Putamen (tissue), 1 donor: ENCODE measurements at regions not wholly inside any gene's neighbourhood (a gene's known extent, or its start where the extent isn't known, plus 50 kb on each side); places are given as distances from the start of the nearest gene placed in this dataset.
A peak's percentile ranks its signal among the peaks of the same experiment; 100 is the strongest.

ENCODE experiments used
- DNase-seq: peaks from one replicate; pipeline ENCODE4 v3.0.0-alpha.2; 2016; ENCODE audit warnings: low spot score

GRCh38 chr6:97591955-97592354 lies 308.9 kb upstream of the MMS22L start:
- no peak for DNase-seq

- peak; percentile 29 for DNase-seq
Observed at GRCh38 chr6:97594844-97595243, 311.8 kb upstream of the MMS22L start.

GRCh38 chr6:97621111-97621510 lies 338.1 kb upstream of the MMS22L start:
- DNase-seq = no peak

GRCh38 chr6:97626671-97627441 lies 343.8 kb upstream of the MMS22L start:
- peak; percentile 49 for DNase-seq

- no peak for DNase-seq
Observed at GRCh38 chr6:97629180-97629579, 346.2 kb upstream of the MMS22L start.

GRCh38 chr6:97630604-97631003 lies 347.6 kb upstream of the MMS22L start:
- DNase-seq = no peak

- DNase-seq = no peak
Observed at GRCh38 chr6:97632341-97632740, 349.3 kb upstream of the MMS22L start.

GRCh38 chr6:97639702-97640101 lies 356.7 kb upstream of the MMS22L start:
- DNase-seq = no peak

GRCh38 chr6:97644353-97644752 lies 361.3 kb upstream of the MMS22L start:
- DNase-seq = no peak

- no peak for DNase-seq
Observed at GRCh38 chr6:97645757-97646156, 362.7 kb upstream of the MMS22L start.

GRCh38 chr6:97653076-97653475 lies 370.1 kb upstream of the MMS22L start:
- DNase-seq = no peak

GRCh38 chr6:97653517-97653916 lies 370.5 kb upstream of the MMS22L start:
- DNase-seq = no peak

GRCh38 chr6:97654674-97655073 lies 371.7 kb upstream of the MMS22L start:
- no peak for DNase-seq

GRCh38 chr6:97656236-97656635 lies 373.2 kb upstream of the MMS22L start:
- no peak for DNase-seq

GRCh38 chr6:97656706-97657350 lies 373.8 kb upstream of the MMS22L start:
- no peak for DNase-seq

GRCh38 chr6:97658090-97658489 lies 375.1 kb upstream of the MMS22L start:
- DNase-seq = no peak

GRCh38 chr6:97663252-97663651 lies 380.2 kb upstream of the MMS22L start:
- DNase-seq = no peak

- no peak for DNase-seq
Observed at GRCh38 chr6:97665446-97665845, 382.4 kb upstream of the MMS22L start.

GRCh38 chr6:97666889-97667288 lies 383.9 kb upstream of the MMS22L start:
- DNase-seq = no peak

GRCh38 chr6:97668716-97669115 lies 385.7 kb upstream of the MMS22L start:
- DNase-seq = peak; percentile 60

- DNase-seq = peak; percentile 85
Observed at GRCh38 chr6:97669191-97670031, 386.4 kb upstream of the MMS22L start.

GRCh38 chr6:97674802-97675201 lies 391.8 kb upstream of the MMS22L start:
- DNase-seq = no peak

GRCh38 chr6:97677626-97678025 lies 394.6 kb upstream of the MMS22L start:
- DNase-seq = no peak
